B cell (primary cell): ENCODE measurements at regions not wholly inside any gene's neighbourhood (a gene's known extent, or its start where the extent isn't known, plus 50 kb on each side); places are given as distances from the start of the nearest gene placed in this dataset.

Experiments
- ATAC-seq: fragments of 200-7000 bp; cut with Tn5 transposase; one replicate; pipeline ENCODE4 v1.10.0; 2021; ENCODE audit warnings: low read depth, mild to moderate bottlenecking, moderate number of reproducible peaks, moderate library complexity
- CTCF ChIA-PET: fragments of 350-600 bp; sonication (Branson Sonifier 250); formaldehyde crosslinking; loops from one replicate; lab custom pipeline; 2021; ENCODE audit warnings: antibody characterized with exemption, inconsistent platforms; lab: Charles Lee
- POLR2A ChIA-PET: fragments of 350-600 bp; sonication (Branson Sonifier 250); formaldehyde crosslinking; loops from one replicate; lab custom pipeline; 2021; ENCODE audit warnings: antibody characterized with exemption; lab: Charles Lee
- DNase-seq: peaks from one replicate; pipeline ENCODE4 v3.0.0; 2013
- H2AFZ ChIP-seq: 2 replicates; pipeline ENCODE4 v1.6.1; 2012; ENCODE audit warnings: mild to moderate bottlenecking, low read depth, low read length; ENCODE audit not compliant: insufficient read depth, poor library complexity, severe bottlenecking
- H3K27ac ChIP-seq, 2 donors: 1 replicate in 1 of 2; 2 replicates in 1 of 2; pipeline ENCODE4 v1.5.1; 2012 to 2013; ENCODE audit warnings: low read length in 2 of 2, mild to moderate bottlenecking in 2 of 2, moderate library complexity in 1 of 2
- H3K27me3 ChIP-seq, 4 experiments: fragments of 200-600 bp in 1 of 4; sonication (generic) in 1 of 4; replicated peaks in 1 of 4; 1 replicate in 2 of 4; 2 replicates in 2 of 4; pipeline versions ENCODE4 v1.6.1 to v1.7.0; 2013 to 2016; ENCODE audit warnings: low read length in 3 of 4, mild to moderate bottlenecking in 2 of 4, mixed read lengths in 1 of 4, moderate library complexity in 1 of 4; ENCODE audit not compliant: insufficient read depth in 4 of 4, control insufficient read depth in 3 of 4; ENCODE audit errors: control extremely low read depth in 1 of 4
- H3K36me3 ChIP-seq, 2 experiments: replicated peaks in 1 of 2; 1 replicate in 1 of 2; 2 replicates in 1 of 2; pipeline versions ENCODE4 v1.6.1 to v1.7.1; 2013; ENCODE audit warnings: low read length in 1 of 2; ENCODE audit not compliant: insufficient read depth in 2 of 2, control insufficient read depth in 1 of 2; ENCODE audit errors: control extremely low read depth in 1 of 2, extremely low read depth in 1 of 2
- H3K4me1 ChIP-seq, 2 donors: fragments of 200-600 bp in 1 of 2; sonication (generic) in 1 of 2; 1 replicate in 1 of 2; 2 replicates in 1 of 2; pipeline versions ENCODE4 v1.5.1 to v1.6.1; 2013 to 2017; ENCODE audit warnings: low read length in 2 of 2; ENCODE audit not compliant: control insufficient read depth in 2 of 2, insufficient read depth in 2 of 2
- H3K4me2 ChIP-seq: replicated peaks from 2 replicates; pipeline ENCODE3; 2012; ENCODE audit warnings: mild to moderate bottlenecking, low read depth, low read length; ENCODE audit not compliant: poor library complexity, severe bottlenecking
- H3K4me3 ChIP-seq, 5 experiments: fragments of 200-600 bp in 1 of 5; sonication (generic) in 1 of 5; 1 replicate in 3 of 5; 2 replicates in 2 of 5; pipeline versions ENCODE4 v1.5.1 to v1.7.0; 2011 to 2016; ENCODE audit warnings: low read length in 4 of 5, mild to moderate bottlenecking in 4 of 5, low read depth in 2 of 5, control low read depth in 1 of 5, moderate library complexity in 1 of 5; ENCODE audit not compliant: insufficient read depth in 1 of 5; ENCODE audit errors: control extremely low read depth in 1 of 5, extremely low read depth in 1 of 5
- H3K79me2 ChIP-seq: fragments of 200-600 bp; sonication (generic); one replicate; pipeline ENCODE4 v1.6.0; 2016; ENCODE audit warnings: low read length; ENCODE audit not compliant: control insufficient read depth, insufficient read depth
- H3K9ac ChIP-seq: fragments of 200-600 bp; sonication (generic); 2 replicates; pipeline ENCODE4 v1.6.1; 2017; ENCODE audit warnings: mild to moderate bottlenecking, low read length, moderate library complexity
- H3K9me3 ChIP-seq, 3 donors: one replicate each; pipeline versions ENCODE4 v1.6.1 to v1.7.1; 2013; ENCODE audit warnings: low read length in 2 of 3; ENCODE audit not compliant: control insufficient read depth in 2 of 3, insufficient read depth in 1 of 3; ENCODE audit errors: control extremely low read depth in 1 of 3
- H4K20me1 ChIP-seq: 2 replicates; pipeline ENCODE4 v1.6.0; 2012; ENCODE audit warnings: mild to moderate bottlenecking, low read length; ENCODE audit not compliant: insufficient read depth, control insufficient read depth, poor library complexity, severe bottlenecking
- H3K27ac Mint-ChIP-seq: one replicate; pipeline ENCODE4 v1.8.0; 2021; ENCODE audit warnings: mixed read lengths
- H3K27me3 Mint-ChIP-seq: one replicate; pipeline ENCODE4 v1.8.0; 2021; ENCODE audit warnings: mixed read lengths
- H3K4me1 Mint-ChIP-seq: one replicate; pipeline ENCODE4 v1.8.0; 2021; ENCODE audit warnings: mixed read lengths
- H3K4me3 Mint-ChIP-seq: one replicate; pipeline ENCODE4 v1.8.0; 2021; ENCODE audit warnings: mixed read lengths
- H3K9me3 Mint-ChIP-seq: one replicate; pipeline ENCODE4 v1.8.0; 2022; ENCODE audit warnings: mixed read lengths; ENCODE audit not compliant: insufficient read depth
- CTCF ChIP-seq: fragments of 200-600 bp; IDR thresholded peaks from one replicate; pipeline ENCODE4 v1.8.0; 2022; ENCODE audit warnings: antibody characterized with exemption, mild to moderate bottlenecking
- EZH2 ChIP-seq: IDR thresholded peaks from 2 replicates; pipeline ENCODE4 v1.6.1; 2012; ENCODE audit warnings: borderline replicate concordance, low read depth, mild to moderate bottlenecking, moderate library complexity, low read length; ENCODE audit not compliant: insufficient read depth, poor library complexity, severe bottlenecking
- WGBS: methylation state at CpG from one replicate; pipeline ENCODE4 v1.1.5; 2013; ENCODE audit warnings: missing lambda C conversion rate; ENCODE audit not compliant: insufficient coverage; 5-methylcytosine and 5-hydroxymethylcytosine counted together
- intact Hi-C: fragments of 100-400 bp; cut with micrococcal nuclease; formaldehyde crosslinking; loops from one replicate; pipeline ENCODE4 v1.10.0; 2022

- no peak overlapping the region for H3K27ac ChIP-seq
- ATAC-seq (no peak), DNase-seq (no peak)
- no peaks in the 10 kb centered on the region for H3K79me2 ChIP-seq
- Mint-ChIP-seq H3K27me3 (peaks cover 15% of the 10 kb centered on the region), H3K27ac (no peak overlapping the region), H3K4me3 (no peak overlapping the region), H3K9me3 (no peaks in the 10 kb centered on the region), H3K4me1 (no peaks in the 10 kb centered on the region)
- no peak overlapping the region for H3K4me3 ChIP-seq
- ChIA-PET POLR2A (no interaction called here), CTCF (no interaction called here)
- no peak overlapping the region for H3K4me2 ChIP-seq
- no peaks in the 10 kb centered on the region for H3K4me1 ChIP-seq
- H3K27me3 ChIP-seq, result no peaks in the 10 kb centered on the region
- H2AFZ ChIP-seq, result no peak overlapping the region
- H3K9me3 ChIP-seq, result no peaks in the 10 kb centered on the region
- intact Hi-C loops, result no loop called here
- no peak for TF ChIP-seq CTCF
- TF ChIP-seq EZH2, result no peak
- WGBS, result 100% methylated on average over 1 of the region's 1 CpG
- H4K20me1 ChIP-seq, result no peaks in the 10 kb centered on the region
- H3K9ac ChIP-seq, result no peak overlapping the region
- H3K36me3 ChIP-seq, result no peaks in the 10 kb centered on the region
Measured at GRCh38 chr1:222105393-222105737, 363.5 kb upstream of the DUSP10 start.

DNA sequence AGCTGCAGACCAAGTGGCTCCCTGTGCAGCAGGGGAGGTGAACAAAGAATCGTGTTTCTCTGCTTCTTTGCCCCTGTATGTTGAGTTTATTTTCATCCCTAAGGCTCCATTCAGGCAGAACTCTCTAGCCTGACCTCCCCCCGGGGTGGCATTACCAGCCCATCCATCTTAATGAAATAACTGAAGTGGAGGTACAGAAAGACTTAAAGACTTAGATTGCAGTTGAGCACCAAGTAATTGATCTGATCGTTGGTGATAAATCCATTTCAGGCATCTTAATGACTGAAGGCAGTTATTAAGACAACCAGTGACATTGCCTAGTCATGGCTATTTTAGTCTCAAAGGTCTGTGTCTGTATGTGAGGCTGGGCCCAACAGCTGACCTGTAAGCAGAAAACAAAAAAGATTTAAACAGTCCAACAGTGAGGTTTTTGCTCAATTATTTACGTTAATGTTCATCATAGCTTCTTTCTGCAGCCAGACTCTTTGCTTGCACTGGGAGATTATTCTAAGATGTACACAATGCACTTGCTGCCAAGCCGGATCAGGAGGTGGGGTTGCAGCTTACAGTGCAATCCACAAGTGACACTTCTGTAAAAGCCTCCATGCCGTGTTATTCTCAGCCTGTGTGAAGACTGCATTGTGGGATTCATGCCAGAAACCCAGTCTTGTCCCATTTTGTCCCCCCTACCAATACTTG is 363.0 kb upstream of the DUSP10 start:
- Histone ChIP-seq H2AFZ (no peak overlapping the region), H3K36me3 (no peaks in the 10 kb centered on the region), H3K27me3 (no peaks in the 10 kb centered on the region), H3K4me2 (no peak overlapping the region), H4K20me1 (no peaks in the 10 kb centered on the region), H3K79me2 (no peaks in the 10 kb centered on the region), H3K27ac (no peak overlapping the region), H3K9me3 (no peaks in the 10 kb centered on the region), H3K4me1 (no peaks in the 10 kb centered on the region), H3K4me3 (no peak overlapping the region), H3K9ac (no peak overlapping the region)
- Mint-ChIP-seq H3K4me3 (no peak overlapping the region), H3K4me1 (no peaks in the 10 kb centered on the region), H3K27ac (no peak overlapping the region), H3K27me3 (peaks cover 15% of the 10 kb centered on the region), H3K9me3 (no peaks in the 10 kb centered on the region)
- ChIA-PET CTCF (no interaction called here), POLR2A (no interaction called here)
- intact Hi-C loops, result no loop called here
- DNase-seq (no peak), ATAC-seq (no peak)
- TF ChIP-seq EZH2 (no peak), CTCF (no peak)
- 82% methylated on average over 4 of the region's 6 CpGs for WGBS
